H1 (cell line): ENCODE measurements at regions not wholly inside any gene's neighbourhood (a gene's known extent, or its start where the extent isn't known, plus 50 kb on each side); places are given as distances from the start of the nearest gene placed in this dataset.

Experiments
- CTCF ChIA-PET: fragments of 300-600 bp; sonication (Branson Sonifier 250); formaldehyde crosslinking; loops from one replicate; lab custom pipeline; 2021; ENCODE audit not compliant: partially characterized antibody; lab: Charles Lee
- POLR2A ChIA-PET: fragments of 300-600 bp; sonication (Branson Sonifier 250); formaldehyde crosslinking; loops from one replicate; lab custom pipeline; 2021; ENCODE audit warnings: inconsistent platforms; ENCODE audit not compliant: partially characterized antibody; lab: Charles Lee
- DNase-seq, 2 experiments: peaks; one replicate each; pipeline versions ENCODE4 v3.0.0 to v3.0.0-alpha.2; 2010 to 2022; ENCODE audit warnings: low spot score in 2 of 2, low read depth in 1 of 2, mixed read lengths in 1 of 2
- FAIRE-seq: peaks from 2 replicates; lab custom pipeline; 2011; peaks lifted over from hg19 to GRCh38; lab: Jason Lieb, UNC
- H2AFZ ChIP-seq: 2 replicates; pipeline ENCODE4 v1.8.1; 2012; ENCODE audit warnings: low read length, inconsistent platforms
- H2AK5ac ChIP-seq: 2 replicates; pipeline ENCODE4 v1.6.1; 2013; ENCODE audit warnings: low read depth, low read length
- H2BK120ac ChIP-seq: replicated peaks from 2 replicates; pipeline ENCODE3; 2013; ENCODE audit warnings: low read depth, low read length, inconsistent platforms
- H2BK12ac ChIP-seq: 2 replicates; pipeline ENCODE4 v1.6.1; 2013; ENCODE audit warnings: low read depth, low read length
- H2BK15ac ChIP-seq: 2 replicates; pipeline ENCODE4 v1.6.1; 2013; ENCODE audit warnings: low read length
- H2BK20ac ChIP-seq: 2 replicates; pipeline ENCODE4 v1.6.1; 2013; ENCODE audit warnings: low read length
- H2BK5ac ChIP-seq: 2 replicates; pipeline ENCODE4 v1.6.1; 2013; ENCODE audit warnings: low read depth, low read length
- H3K14ac ChIP-seq: 2 replicates; pipeline ENCODE4 v1.6.1; 2013; ENCODE audit warnings: inconsistent platforms; ENCODE audit not compliant: insufficient read length
- H3K18ac ChIP-seq: 2 replicates; pipeline ENCODE4 v1.6.1; 2013; ENCODE audit warnings: low read length; ENCODE audit errors: extremely low read depth
- H3K23ac ChIP-seq: 2 replicates; pipeline ENCODE4 v1.6.1; 2013; ENCODE audit warnings: inconsistent platforms; ENCODE audit not compliant: insufficient read length
- H3K23me2 ChIP-seq: 2 replicates; pipeline ENCODE4 v1.6.1; 2013; ENCODE audit warnings: low read depth, low read length
- H3K27ac ChIP-seq: 2 replicates; pipeline ENCODE4 v1.6.1; 2011; ENCODE audit warnings: low read depth, low read length, inconsistent platforms
- H3K27me3 ChIP-seq, 4 experiments: replicated peaks in 1 of 4; 1 replicate in 1 of 4; 2 replicates in 3 of 4; pipeline versions ENCODE4 v1.6.1 to v1.8.1; 2011 to 2013; ENCODE audit warnings: low read length in 3 of 4, mild to moderate bottlenecking in 3 of 4, inconsistent platforms in 2 of 4, mixed read lengths in 2 of 4, moderate library complexity in 1 of 4; ENCODE audit not compliant: control insufficient read depth in 3 of 4, insufficient read depth in 3 of 4; ENCODE audit errors: extremely low read depth in 1 of 4
- H3K36me3 ChIP-seq, 4 experiments: 2 replicates each; pipeline versions ENCODE4 v1.6.1 to v1.8.1; 2011 to 2013; ENCODE audit warnings: mild to moderate bottlenecking in 4 of 4, low read length in 3 of 4, moderate library complexity in 2 of 4, control low read depth in 1 of 4, inconsistent platforms in 1 of 4; ENCODE audit not compliant: insufficient read depth in 4 of 4, control insufficient read depth in 2 of 4
- H3K4ac ChIP-seq: replicated peaks from 2 replicates; pipeline ENCODE3; 2013; ENCODE audit warnings: low read length, low read depth, mixed read lengths, inconsistent platforms; ENCODE audit not compliant: insufficient read length
- H3K4me1 ChIP-seq, 4 experiments: replicated peaks in 1 of 4; 1 replicate in 1 of 4; 2 replicates in 3 of 4; pipeline versions ENCODE4 v1.6.1 to v1.8.1; 2011 to 2013; ENCODE audit warnings: low read length in 3 of 4, inconsistent platforms in 2 of 4, mixed read lengths in 1 of 4; ENCODE audit not compliant: insufficient read depth in 4 of 4, control insufficient read depth in 3 of 4
- H3K4me2 ChIP-seq, 2 experiments: 2 replicates each; pipeline versions ENCODE4 v1.6.1 to v1.8.1; 2011 to 2013; ENCODE audit warnings: low read depth in 2 of 2, low read length in 2 of 2, control low read depth in 1 of 2, inconsistent platforms in 1 of 2, mild to moderate bottlenecking in 1 of 2; ENCODE audit not compliant: insufficient read depth in 1 of 2
- H3K4me3 ChIP-seq, 4 experiments: fragments of 200-600, 300-600 bp in 1 of 4; sonication (generic), shearing (Covaris generic), sonication (Bioruptor Twin) in 1 of 4; 2 replicates each; pipeline versions ENCODE4 v1.5.1 to v1.8.1; 2011 to 2016; ENCODE audit warnings: low read length in 4 of 4, low read depth in 3 of 4, control low read depth in 2 of 4, inconsistent platforms in 2 of 4, mild to moderate bottlenecking in 2 of 4, mixed read lengths in 1 of 4, moderate library complexity in 1 of 4; ENCODE audit not compliant: insufficient read depth in 2 of 4; ENCODE audit errors: extremely low read depth in 1 of 4
- H3K56ac ChIP-seq: replicated peaks from 2 replicates; pipeline ENCODE3; 2013; ENCODE audit warnings: low read depth, mild to moderate bottlenecking, mixed read lengths, low read length, inconsistent platforms; ENCODE audit not compliant: insufficient read length
- H3K79me1 ChIP-seq: 2 replicates; pipeline ENCODE4 v1.6.1; 2013; ENCODE audit warnings: low read depth, low read length, control low read depth
- H3K79me2 ChIP-seq, 2 experiments: 2 replicates each; pipeline versions ENCODE4 v1.6.1 to v1.8.1; 2012 to 2013; ENCODE audit warnings: low read length in 2 of 2, mild to moderate bottlenecking in 2 of 2, inconsistent platforms in 1 of 2; ENCODE audit not compliant: insufficient read depth in 2 of 2, control insufficient read depth in 1 of 2
- H3K9ac ChIP-seq, 4 experiments: replicated peaks in 1 of 4; 1 replicate in 1 of 4; 2 replicates in 3 of 4; pipeline versions ENCODE4 v1.6.1 to v1.8.1; 2011 to 2013; ENCODE audit warnings: low read depth in 3 of 4, low read length in 3 of 4, control low read depth in 2 of 4, mild to moderate bottlenecking in 2 of 4, moderate library complexity in 2 of 4, inconsistent platforms in 1 of 4; ENCODE audit errors: extremely low read depth in 1 of 4
- H3K9me3 ChIP-seq, 2 experiments: 2 replicates each; pipeline versions ENCODE4 v1.6.1 to v1.8.1; 2012 to 2013; ENCODE audit warnings: mild to moderate bottlenecking in 2 of 2, moderate library complexity in 2 of 2, control low read depth in 1 of 2, inconsistent platforms in 1 of 2, low read depth in 1 of 2, low read length in 1 of 2, mixed read lengths in 1 of 2; ENCODE audit not compliant: insufficient read depth in 2 of 2
- H4K20me1 ChIP-seq, 2 experiments: replicated peaks in 1 of 2; 2 replicates each; pipeline versions ENCODE3 to v1.8.1; 2011 to 2013; ENCODE audit warnings: inconsistent platforms in 2 of 2, low read length in 2 of 2, mild to moderate bottlenecking in 1 of 2; ENCODE audit not compliant: insufficient read depth in 2 of 2, control insufficient read depth in 1 of 2
- H4K5ac ChIP-seq: 2 replicates; pipeline ENCODE4 v1.6.1; 2013; ENCODE audit warnings: low read length, low read depth, mixed read lengths, inconsistent platforms; ENCODE audit not compliant: insufficient read length
- H4K8ac ChIP-seq: 2 replicates; pipeline ENCODE4 v1.8.0; 2013; ENCODE audit warnings: mild to moderate bottlenecking, moderate library complexity, low read length, inconsistent platforms; ENCODE audit not compliant: insufficient read depth; ENCODE audit errors: extremely low read depth
- H4K91ac ChIP-seq: replicated peaks from 2 replicates; pipeline ENCODE3; 2013; ENCODE audit warnings: low read length, mixed read lengths, inconsistent platforms; ENCODE audit not compliant: insufficient read length
- BCL11A ChIP-seq, 2 experiments: IDR thresholded peaks; one replicate each; pipeline ENCODE4 v1.6.1; 2011; ENCODE audit warnings: low read depth in 2 of 2, low read length in 2 of 2, mild to moderate bottlenecking in 2 of 2
- BRCA1 ChIP-seq: IDR thresholded peaks from 2 replicates; pipeline ENCODE4 v1.6.1; 2012; ENCODE audit warnings: low read depth, low read length, improper control_type of control experiment
- CREB1 ChIP-seq: IDR thresholded peaks from 2 replicates; pipeline ENCODE4 v1.6.1; 2012; ENCODE audit warnings: inconsistent platforms
- GTF2F1 ChIP-seq: IDR thresholded peaks from 2 replicates; pipeline ENCODE4 v1.6.1; 2012; ENCODE audit warnings: low read depth, low read length, improper control_type of control experiment, borderline replicate concordance
- JUND ChIP-seq: IDR thresholded peaks from 2 replicates; pipeline ENCODE4 v1.6.1; 2011; ENCODE audit warnings: mild to moderate bottlenecking, improper control_type of control experiment, low read length
- PHF8 ChIP-seq: fragments of 200-600 bp; sonication (generic); conservative IDR thresholded peaks from 2 replicates; pipeline ENCODE4 v1.7.1; 2012; ENCODE audit warnings: low read depth, mild to moderate bottlenecking, inconsistent platforms, low read length, moderate library complexity
- POLR2AphosphoS5 ChIP-seq: IDR thresholded peaks from 2 replicates; pipeline ENCODE4 v1.6.1; 2011; ENCODE audit warnings: low read depth, low read length
- POU5F1 ChIP-seq: IDR thresholded peaks from 2 replicates; pipeline ENCODE4 v1.6.1; 2011; ENCODE audit warnings: low read depth, mild to moderate bottlenecking, low read length, moderate library complexity
- RBBP5 ChIP-seq: IDR thresholded peaks from 2 replicates; pipeline ENCODE4 v1.7.1; 2012; ENCODE audit warnings: low read depth, mild to moderate bottlenecking, inconsistent platforms, low read length, moderate library complexity, borderline replicate concordance
- SAP30 ChIP-seq: fragments of 300-600 bp; sonication (generic); IDR thresholded peaks from 2 replicates; pipeline ENCODE4 v1.7.1; 2012; ENCODE audit warnings: low read length, moderate library complexity, mild to moderate bottlenecking, inconsistent platforms; ENCODE audit not compliant: insufficient read depth, insufficient replicate concordance
- SIN3A ChIP-seq, 2 experiments: IDR thresholded peaks in 1 of 2; conservative IDR thresholded peaks in 1 of 2; 2 replicates each; pipeline ENCODE4 v1.6.1; 2011 to 2012; ENCODE audit warnings: low read length in 2 of 2, improper control_type of control experiment in 1 of 2, low read depth in 1 of 2, mild to moderate bottlenecking in 1 of 2
- TAF7 ChIP-seq: optimal IDR thresholded peaks from 2 replicates; pipeline ENCODE3; 2011; ENCODE audit warnings: low read depth, mild to moderate bottlenecking, inconsistent platforms, low read length, moderate library complexity, borderline replicate concordance
- TCF12 ChIP-seq: IDR thresholded peaks from 2 replicates; pipeline ENCODE4 v1.6.1; 2011; ENCODE audit warnings: low read depth, mild to moderate bottlenecking, low read length
- ZNF274 ChIP-seq: IDR thresholded peaks from 2 replicates; pipeline ENCODE4 v1.7.0; 2012; ENCODE audit warnings: low read length, borderline replicate concordance; ENCODE audit errors: extremely low read depth
- WGBS, 2 experiments: shearing (Covaris generic) in 1 of 2; methylation state at CpG; one replicate each; pipeline versions ENCODE4 v1.1.6 to v1.1.7; 2013 to 2015; ENCODE audit warnings: low lambda C conversion rate in 2 of 2, mixed read lengths in 2 of 2, inconsistent platforms in 1 of 2, low coverage in 1 of 2, missing lambda C conversion rate in 1 of 2; ENCODE audit not compliant: insufficient replicate concordance in 2 of 2, insufficient coverage in 1 of 2, insufficient read length in 1 of 2; ENCODE audit errors: extremely low coverage in 1 of 2, missing lambda C conversion rate in 1 of 2; 5-methylcytosine and 5-hydroxymethylcytosine counted together
- TF ChIP-seq, protein P1 (sequence below): IDR thresholded peaks from 2 replicates; pipeline ENCODE4 v1.6.1; 2012; ENCODE audit warnings: inconsistent platforms

DNA sequence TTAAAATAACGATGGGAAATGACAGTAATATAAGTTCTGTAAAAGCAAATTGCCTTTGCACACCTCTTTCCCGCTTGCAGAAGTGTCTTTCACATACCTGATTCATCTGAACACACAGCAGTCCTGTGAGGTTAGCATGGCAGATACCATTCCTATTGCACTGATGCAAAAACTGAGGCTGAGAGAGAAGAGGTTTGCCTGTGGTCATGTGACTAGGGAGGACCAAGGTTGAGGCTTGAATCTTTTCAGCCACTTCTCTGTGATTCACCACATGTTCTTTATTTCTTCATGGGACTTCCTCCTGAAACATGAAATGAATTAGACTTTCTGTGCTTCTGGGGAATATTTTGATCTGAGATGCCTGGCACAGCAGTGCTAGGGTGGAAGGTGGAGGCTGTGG lies 92.9 kb downstream of the VEGFA start:
- DNase-seq (no peak), FAIRE-seq (no peak)
- Histone ChIP-seq H4K91ac (no peak overlapping the region), H2AK5ac (no peak overlapping the region), H3K4me1 (peaks cover 0 to 8% (median 5%) of the 10 kb centered on the region in 4 experiments; a peak in 4 of 7 replicates), H3K56ac (no peak overlapping the region), H2BK15ac (no peak overlapping the region), H3K4me2 (no peak overlapping the region), H2BK20ac (no peak overlapping the region), H3K9ac (no peak overlapping the region), H3K79me2 (no peaks in the 10 kb centered on the region; a peak in 1 of 4 replicates), H4K8ac (no peak overlapping the region), H2BK120ac (no peak overlapping the region), H3K79me1 (no peaks in the 10 kb centered on the region), H2BK5ac (no peak overlapping the region), H3K36me3 (no peaks in the 10 kb centered on the region), H4K5ac (no peak overlapping the region), H3K9me3 (no peaks in the 10 kb centered on the region), H2BK12ac (no peak overlapping the region), H3K18ac (no peak overlapping the region), H2AFZ (no peak overlapping the region), H3K23me2 (no peaks in the 10 kb centered on the region), H4K20me1 (peaks cover 0 to 2% of the 10 kb centered on the region in 2 experiments), H3K4me3 (no peak overlapping the region), H3K27ac (no peak overlapping the region), H3K23ac (no peak overlapping the region), H3K4ac (no peak overlapping the region), H3K27me3 (no peaks in the 10 kb centered on the region; a peak in 1 of 7 replicates), H3K14ac (no peak overlapping the region)
- 85% methylated on average over 2 of the region's 2 CpGs; no CpG with 5 or more reads in 1 of the 2 experiments for WGBS, 2 experiments
- POLR2A ChIA-PET: no interaction called here
- CTCF ChIA-PET: interaction anchor here (0.7 to 1.5 kb wide), 5 partner anchors 12 to 216 kb away, joined by 3 to 4 read pairs (median 4); no protein-coding TSS in a partner anchor
- TF ChIP-seq SAP30 (no peak), RBBP5 (no peak), ZNF274 (no peak), TCF12 (no peak), BCL11A (IDR thresholded peaks at IDR 0.05; ENCODE audit: low read depth in 2 of 2, low read length in 2 of 2) (no peak), POU5F1 (no peak), BRCA1 (no peak), JUND (no peak), GTF2F1 (no peak), PHF8 (no peak), POLR2AphosphoS5 (no peak), SIN3A (conservative IDR thresholded peaks at IDR 0.05 in 1 of 2, IDR thresholded peaks at IDR 0.05 in 1 of 2; ENCODE audit: low read depth in 1 of 2, low read length in 2 of 2) (no peak), CREB1 (no peak), TAF7 (no peak)
- TF ChIP-seq, protein P1, sequence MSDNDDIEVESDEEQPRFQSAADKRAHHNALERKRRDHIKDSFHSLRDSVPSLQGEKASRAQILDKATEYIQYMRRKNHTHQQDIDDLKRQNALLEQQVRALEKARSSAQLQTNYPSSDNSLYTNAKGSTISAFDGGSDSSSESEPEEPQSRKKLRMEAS: no peak
